Progenitor cell of endocrine pancreas (in vitro differentiated cells): ENCODE measurements at regions not wholly inside any gene's neighbourhood (a gene's known extent, or its start where the extent isn't known, plus 50 kb on each side); places are given as distances from the start of the nearest gene placed in this dataset.

Source experiments
- DNase-seq: peaks from one replicate; pipeline ENCODE4 v3.0.0; 2021; ENCODE audit warnings: low spot score; ENCODE audit not compliant: unreplicated experiment
- H3K27ac Mint-ChIP-seq: 2 replicates; pipeline ENCODE4 v1.8.0; 2021; ENCODE audit warnings: mild to moderate bottlenecking, moderate library complexity, mixed read lengths
- H3K27me3 Mint-ChIP-seq: 2 replicates; pipeline ENCODE4 v1.8.0; 2021; ENCODE audit warnings: mixed read lengths
- H3K36me3 Mint-ChIP-seq: 2 replicates; pipeline ENCODE4 v1.8.0; 2022; ENCODE audit warnings: mixed read lengths; ENCODE audit not compliant: insufficient read depth
- H3K4me1 Mint-ChIP-seq: 2 replicates; pipeline ENCODE4 v1.8.0; 2021; ENCODE audit warnings: low read depth, mixed read lengths
- H3K4me3 Mint-ChIP-seq: 2 replicates; pipeline ENCODE4 v1.8.0; 2021; ENCODE audit warnings: low read depth, mild to moderate bottlenecking, moderate library complexity, mixed read lengths
- H3K9me3 Mint-ChIP-seq: 2 replicates; pipeline ENCODE4 v1.8.0; 2021; ENCODE audit warnings: low read depth, mixed read lengths
- TF ChIP-seq, protein P1 (sequence below): fragments of 200-600 bp; sonication (generic); IDR thresholded peaks from one replicate; pipeline ENCODE4 v1.5.0; 2021; ENCODE audit warnings: antibody characterized with exemption, mild to moderate bottlenecking; ENCODE audit not compliant: unreplicated experiment

DNA sequence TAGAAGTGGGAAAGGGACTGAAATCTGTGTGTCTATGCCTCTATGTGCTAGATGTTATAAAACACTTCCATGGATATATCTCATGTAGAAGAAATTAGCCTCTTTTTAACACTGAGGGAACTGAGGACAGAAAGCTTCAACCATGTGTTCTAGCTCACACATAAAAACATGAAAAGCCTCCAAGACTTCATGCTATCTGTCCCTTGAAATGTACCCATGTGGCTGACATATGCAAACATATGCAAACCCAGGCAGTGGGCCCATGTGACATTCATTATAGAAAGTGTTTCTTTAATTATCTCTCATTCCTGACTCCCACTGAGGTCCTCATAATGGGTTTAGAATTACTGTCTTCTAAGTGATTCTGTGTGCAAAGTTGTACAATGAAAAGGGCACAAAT is 134.7 kb upstream of the MAF start:
- H3K4me1 Mint-ChIP-seq: peaks cover 2% of the 10 kb centered on the region
- TF ChIP-seq, protein P1, sequence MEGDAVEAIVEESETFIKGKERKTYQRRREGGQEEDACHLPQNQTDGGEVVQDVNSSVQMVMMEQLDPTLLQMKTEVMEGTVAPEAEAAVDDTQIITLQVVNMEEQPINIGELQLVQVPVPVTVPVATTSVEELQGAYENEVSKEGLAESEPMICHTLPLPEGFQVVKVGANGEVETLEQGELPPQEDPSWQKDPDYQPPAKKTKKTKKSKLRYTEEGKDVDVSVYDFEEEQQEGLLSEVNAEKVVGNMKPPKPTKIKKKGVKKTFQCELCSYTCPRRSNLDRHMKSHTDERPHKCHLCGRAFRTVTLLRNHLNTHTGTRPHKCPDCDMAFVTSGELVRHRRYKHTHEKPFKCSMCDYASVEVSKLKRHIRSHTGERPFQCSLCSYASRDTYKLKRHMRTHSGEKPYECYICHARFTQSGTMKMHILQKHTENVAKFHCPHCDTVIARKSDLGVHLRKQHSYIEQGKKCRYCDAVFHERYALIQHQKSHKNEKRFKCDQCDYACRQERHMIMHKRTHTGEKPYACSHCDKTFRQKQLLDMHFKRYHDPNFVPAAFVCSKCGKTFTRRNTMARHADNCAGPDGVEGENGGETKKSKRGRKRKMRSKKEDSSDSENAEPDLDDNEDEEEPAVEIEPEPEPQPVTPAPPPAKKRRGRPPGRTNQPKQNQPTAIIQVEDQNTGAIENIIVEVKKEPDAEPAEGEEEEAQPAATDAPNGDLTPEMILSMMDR: no peak
- no peaks in the 10 kb centered on the region for H3K36me3 Mint-ChIP-seq
- H3K9me3 Mint-ChIP-seq: no peaks in the 10 kb centered on the region
- no peak overlapping the region for H3K4me3 Mint-ChIP-seq
- no peak for DNase-seq
- H3K27ac Mint-ChIP-seq: no peak overlapping the region
- peaks cover 8% of the 10 kb centered on the region for H3K27me3 Mint-ChIP-seq

DNA sequence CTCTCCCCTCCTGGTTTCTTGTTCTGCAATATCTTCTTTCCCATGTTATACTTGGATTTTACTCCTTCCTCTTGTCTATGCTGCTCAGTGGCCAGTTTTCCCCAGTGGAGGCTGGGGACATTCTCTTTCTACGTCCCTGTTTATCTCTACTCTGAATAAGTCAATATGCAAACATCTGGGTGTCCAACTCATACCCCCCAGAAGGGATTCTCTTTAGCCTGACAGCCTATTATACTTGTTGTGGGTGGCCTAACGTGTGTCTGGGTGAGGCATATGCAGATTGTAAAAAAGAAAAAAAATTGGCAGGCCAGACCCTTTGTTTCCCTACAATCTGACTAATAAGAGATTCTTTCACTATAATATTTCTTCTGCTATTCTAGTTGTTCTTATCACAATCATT is 134.2 kb upstream of the MAF start:
- Mint-ChIP-seq H3K4me1 (no peaks in the 10 kb centered on the region), H3K27ac (peak overlapping the region; percentile 40), H3K36me3 (no peaks in the 10 kb centered on the region), H3K27me3 (peaks cover 8% of the 10 kb centered on the region), H3K4me3 (no peak overlapping the region), H3K9me3 (no peaks in the 10 kb centered on the region)
- DNase-seq: no peak
- TF ChIP-seq, protein P1: no peak

DNA sequence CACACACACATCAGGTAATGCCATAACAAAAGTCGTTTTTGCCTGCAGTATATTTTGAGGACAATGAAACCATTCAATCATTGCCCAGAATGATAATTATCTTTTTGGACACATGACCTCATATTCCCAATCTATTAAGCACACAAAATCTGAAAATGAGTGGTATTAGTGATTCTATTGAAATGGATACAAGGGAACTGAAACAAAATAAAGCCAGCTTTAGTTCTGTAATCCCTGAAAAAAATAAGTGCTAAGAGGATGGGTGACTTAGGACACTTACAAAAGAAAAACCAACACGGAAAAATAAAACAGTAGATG is 128.3 kb upstream of the MAF start:
- Mint-ChIP-seq H3K27ac (no peak overlapping the region), H3K4me3 (no peak overlapping the region), H3K9me3 (no peaks in the 10 kb centered on the region), H3K4me1 (peaks cover 3% of the 10 kb centered on the region), H3K27me3 (peaks cover 5% of the 10 kb centered on the region), H3K36me3 (no peaks in the 10 kb centered on the region)
- no peak for DNase-seq
- TF ChIP-seq, protein P1: no peak

DNA sequence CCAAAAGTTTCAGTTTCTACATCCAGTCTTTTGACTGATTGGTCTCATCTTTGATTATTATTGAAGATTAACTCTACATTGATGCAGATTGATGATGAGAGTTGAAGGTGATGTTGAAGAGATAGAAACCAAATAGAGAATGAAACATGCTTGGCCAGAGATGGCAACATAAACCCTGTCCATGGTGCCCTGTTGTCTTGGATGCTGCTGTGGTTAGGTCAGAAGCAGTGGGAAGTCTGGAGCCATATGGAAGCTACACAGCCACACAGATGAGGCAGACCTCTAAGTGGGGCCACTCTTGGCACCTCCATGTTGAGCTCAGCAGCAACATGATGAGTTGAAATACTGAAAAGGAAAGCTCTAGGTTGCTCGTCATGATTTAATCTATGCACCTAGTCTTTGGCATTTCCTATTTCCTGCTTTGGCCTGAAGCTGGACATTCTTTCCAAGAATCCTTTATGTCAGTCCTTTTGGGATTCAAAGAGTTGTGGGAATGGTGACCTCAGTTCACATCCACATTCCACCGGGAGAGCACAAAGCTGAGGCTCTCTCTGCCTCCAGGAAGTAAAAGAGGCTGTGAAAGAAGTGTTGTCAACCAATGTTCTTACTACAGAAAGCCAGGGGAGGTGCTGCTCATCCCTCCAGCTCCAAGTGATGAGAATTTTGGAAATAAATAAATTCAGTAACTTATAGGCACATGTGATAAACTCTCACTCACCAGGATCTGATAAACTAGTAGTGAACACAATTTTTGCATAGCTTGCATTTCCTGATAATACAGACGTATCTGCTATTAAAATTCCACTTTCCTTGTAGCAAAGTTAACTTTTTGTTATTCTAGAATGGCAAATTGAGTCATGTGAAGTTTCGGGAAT is 127.7 kb upstream of the MAF start:
- H3K27me3 Mint-ChIP-seq: peaks cover 5% of the 10 kb centered on the region
- H3K9me3 Mint-ChIP-seq: peaks cover 2% of the 10 kb centered on the region
- TF ChIP-seq, protein P1: no peak
- peaks cover 8% of the 10 kb centered on the region for H3K4me1 Mint-ChIP-seq
- H3K36me3 Mint-ChIP-seq: no peaks in the 10 kb centered on the region
- no peak overlapping the region for H3K27ac Mint-ChIP-seq
- H3K4me3 Mint-ChIP-seq: no peak overlapping the region
- DNase-seq: no peak

DNA sequence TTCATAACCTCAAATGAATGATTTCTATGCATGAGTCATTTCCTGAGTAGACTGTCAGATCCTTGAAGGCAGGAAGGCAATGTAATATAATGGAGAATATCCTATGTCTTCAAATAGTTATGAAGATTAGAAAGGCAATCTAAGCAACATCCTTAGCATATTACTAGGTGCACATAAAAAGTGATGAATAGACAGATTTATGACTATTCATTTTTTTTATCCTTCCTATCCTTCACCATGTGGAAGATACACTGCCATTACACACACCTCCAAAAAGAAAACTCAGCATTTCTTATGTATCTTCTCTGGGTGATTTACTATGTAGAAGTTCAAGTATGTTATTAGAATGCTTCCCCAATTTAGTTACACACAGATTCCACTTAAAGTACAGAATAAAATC is 126.4 kb upstream of the MAF start:
- H3K27ac Mint-ChIP-seq: no peak overlapping the region
- H3K36me3 Mint-ChIP-seq: peaks cover 3% of the 10 kb centered on the region
- peaks cover 9% of the 10 kb centered on the region for H3K9me3 Mint-ChIP-seq
- TF ChIP-seq, protein P1: no peak
- DNase-seq: no peak
- peaks cover 5% of the 10 kb centered on the region for H3K27me3 Mint-ChIP-seq
- H3K4me1 Mint-ChIP-seq: peaks cover 13% of the 10 kb centered on the region
- H3K4me3 Mint-ChIP-seq: no peak overlapping the region
